ENCODE measurements at regions not wholly inside any gene's neighbourhood (a gene's known extent, or its start where the extent isn't known, plus 50 kb on each side); places are given as distances from the start of the nearest gene placed in this dataset.

DNA sequence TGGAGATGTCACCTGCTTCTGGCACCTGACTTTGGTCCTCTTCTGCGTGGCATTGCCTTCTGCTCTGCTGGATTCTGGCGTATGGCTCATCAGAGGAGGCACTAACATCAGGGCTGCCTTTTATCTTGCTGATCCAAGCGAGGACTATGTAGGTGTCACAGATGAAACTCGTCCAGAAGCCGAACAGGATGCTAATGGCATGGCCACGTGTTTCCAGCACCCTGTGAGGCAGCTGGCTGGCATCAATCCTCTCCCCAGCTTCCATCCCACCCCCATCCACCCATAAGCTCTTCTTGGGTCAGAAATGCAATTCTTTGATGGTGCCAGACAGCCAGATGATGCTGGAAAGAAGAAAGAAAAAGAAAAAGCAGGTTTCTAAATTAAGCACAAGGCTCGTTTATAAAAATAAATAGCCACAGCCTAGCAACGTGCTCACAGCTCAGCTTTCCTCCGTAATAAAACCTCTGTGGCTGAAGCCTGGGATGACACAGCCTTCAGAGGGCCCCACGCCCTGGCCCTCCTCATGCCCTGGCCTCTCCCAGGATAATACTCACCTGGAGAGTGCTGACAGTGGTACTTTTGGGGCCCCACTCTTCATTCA lies 212.9 kb upstream of the SERP2 start:
- no peak for DNase-seq (ENCODE audit: low read depth in 6 of 9, low spot score in 9 of 9)
- Histone ChIP-seq H3K27me3 (ENCODE audit: control insufficient read depth in 2 of 2, insufficient read depth in 1 of 2, low read length in 1 of 2) (no peaks in the 10 kb centered on the region), H3K27ac (ENCODE audit: low read depth in 1 of 2, low read length in 1 of 2) (peak overlapping the region in 1 of 2 donors; percentile 5), H3K36me3 (ENCODE audit: control insufficient read depth in 2 of 2, insufficient read depth in 2 of 2, low read length in 1 of 2) (no peaks in the 10 kb centered on the region), H3K9me3 (ENCODE audit: control insufficient read depth in 2 of 2, insufficient read depth in 1 of 2, low read length in 1 of 2) (no peaks in the 10 kb centered on the region), H3K4me3 (ENCODE audit: low read length in 2 of 2) (no peak overlapping the region), H3K4me1 (ENCODE audit: control insufficient read depth in 2 of 2, insufficient read depth in 2 of 2, low read length in 2 of 2) (peaks cover 0 to 16% of the 10 kb centered on the region in 2 donors)
- WGBS, result 70% methylated on average over 10 of the region's 10 CpGs

DNA sequence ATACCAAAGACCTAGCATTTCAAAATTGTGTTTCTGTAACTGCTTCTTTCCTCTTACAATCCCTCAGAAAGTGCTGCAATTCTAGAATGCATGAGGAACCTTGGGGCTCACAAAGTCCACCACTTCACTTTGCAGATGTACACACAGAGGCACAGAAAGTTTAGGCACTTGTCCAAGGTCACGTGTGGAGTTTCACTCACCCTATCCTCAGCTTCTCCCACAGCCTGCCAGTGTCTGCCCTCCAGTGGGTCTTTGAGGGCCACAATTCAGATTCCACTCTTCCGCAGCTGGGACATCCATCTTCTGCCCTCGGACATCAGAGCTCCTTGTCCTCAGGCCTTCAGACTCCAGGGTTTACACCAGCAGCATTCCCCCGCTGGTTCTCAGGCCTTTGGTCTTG lies 210.5 kb upstream of the SERP2 start:
- Histone ChIP-seq H3K4me3 (ENCODE audit: low read length in 2 of 2) (no peak overlapping the region), H3K4me1 (ENCODE audit: control insufficient read depth in 2 of 2, insufficient read depth in 2 of 2, low read length in 2 of 2) (peaks cover 0 to 12% of the 10 kb centered on the region in 2 donors), H3K36me3 (ENCODE audit: control insufficient read depth in 2 of 2, insufficient read depth in 2 of 2, low read length in 1 of 2) (no peaks in the 10 kb centered on the region), H3K27me3 (ENCODE audit: control insufficient read depth in 2 of 2, insufficient read depth in 1 of 2, low read length in 1 of 2) (no peaks in the 10 kb centered on the region), H3K27ac (ENCODE audit: low read depth in 1 of 2, low read length in 1 of 2) (no peak overlapping the region), H3K9me3 (ENCODE audit: control insufficient read depth in 2 of 2, insufficient read depth in 1 of 2, low read length in 1 of 2) (no peaks in the 10 kb centered on the region)
- WGBS, result 97% methylated on average over 4 of the region's 4 CpGs
- DNase-seq (ENCODE audit: low read depth in 6 of 9, low spot score in 9 of 9), result no peak

DNA sequence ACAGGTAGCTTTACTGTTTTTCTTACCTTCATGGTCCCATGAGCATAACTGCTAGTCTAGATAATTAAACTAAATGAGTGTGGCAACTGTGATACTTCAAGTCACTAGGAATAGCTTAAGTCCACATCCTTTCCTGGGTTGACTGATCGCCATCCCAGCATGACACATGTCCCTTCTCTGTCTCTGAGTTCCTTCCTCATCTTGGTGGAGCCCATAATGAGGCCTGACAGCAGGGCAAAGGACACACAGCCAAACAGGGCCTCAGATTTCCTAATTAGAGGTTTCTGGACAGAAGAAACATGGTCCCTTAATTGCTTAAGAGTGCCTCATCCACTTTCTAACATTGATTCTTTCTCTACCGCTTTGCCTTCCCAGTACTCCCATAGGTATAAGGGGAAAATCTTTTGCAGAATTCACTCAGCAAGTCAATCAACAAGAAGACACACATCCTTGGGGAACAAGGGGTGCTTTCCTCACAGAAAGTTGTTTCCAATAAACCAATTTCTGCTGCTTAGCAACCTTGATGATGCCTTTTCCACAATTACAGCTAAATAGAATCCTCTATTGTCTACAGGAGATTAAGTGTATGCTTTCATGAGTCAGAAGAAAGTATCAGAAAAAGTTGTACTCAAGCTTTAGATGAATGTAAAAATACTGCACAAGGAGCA lies 208.3 kb upstream of the SERP2 start:
- Histone ChIP-seq H3K4me3 (ENCODE audit: low read length in 2 of 2) (no peak overlapping the region), H3K27me3 (ENCODE audit: control insufficient read depth in 2 of 2, insufficient read depth in 1 of 2, low read length in 1 of 2) (no peaks in the 10 kb centered on the region), H3K27ac (ENCODE audit: low read depth in 1 of 2, low read length in 1 of 2) (no peak overlapping the region), H3K9me3 (ENCODE audit: control insufficient read depth in 2 of 2, insufficient read depth in 1 of 2, low read length in 1 of 2) (no peaks in the 10 kb centered on the region), H3K36me3 (ENCODE audit: control insufficient read depth in 2 of 2, insufficient read depth in 2 of 2, low read length in 1 of 2) (no peaks in the 10 kb centered on the region), H3K4me1 (ENCODE audit: control insufficient read depth in 2 of 2, insufficient read depth in 2 of 2, low read length in 2 of 2) (peaks cover 0 to 6% of the 10 kb centered on the region in 2 donors)
- DNase-seq (ENCODE audit: low read depth in 6 of 9, low spot score in 9 of 9), result no peak
- 91% methylated on average over 2 of the region's 2 CpGs for WGBS

DNA sequence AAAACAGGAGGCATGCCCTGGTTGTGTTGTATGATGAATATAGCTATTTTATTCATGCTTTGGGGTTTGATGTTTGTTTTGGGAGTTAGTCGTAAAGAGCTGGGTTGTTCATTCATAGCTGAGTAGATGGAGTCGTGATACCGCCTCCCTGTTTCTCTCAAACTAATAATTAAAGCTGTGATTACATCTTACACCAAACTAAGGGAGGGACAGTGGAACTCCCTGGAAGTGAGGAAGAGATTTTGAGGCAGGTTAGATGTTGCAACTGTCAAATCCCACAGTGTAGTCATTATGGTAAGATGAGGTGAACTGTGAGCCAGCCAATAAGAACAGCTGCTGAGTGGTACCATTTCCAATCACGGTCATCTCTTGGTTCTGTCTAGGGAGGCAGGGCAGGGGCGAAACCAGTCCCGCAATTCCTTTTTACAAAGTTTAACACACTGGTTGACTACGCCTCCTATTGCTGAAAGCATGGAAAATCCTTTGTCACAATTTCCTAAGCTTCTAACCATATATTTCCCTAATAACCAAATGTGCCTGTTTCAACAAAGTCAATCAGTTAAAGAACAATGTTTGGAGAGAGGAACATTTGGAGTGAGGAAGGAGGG lies 207.6 kb upstream of the SERP2 start:
- Histone ChIP-seq H3K27me3 (ENCODE audit: control insufficient read depth in 2 of 2, insufficient read depth in 1 of 2, low read length in 1 of 2) (no peaks in the 10 kb centered on the region), H3K4me3 (ENCODE audit: low read length in 2 of 2) (no peak overlapping the region), H3K4me1 (ENCODE audit: control insufficient read depth in 2 of 2, insufficient read depth in 2 of 2, low read length in 2 of 2) (peaks cover 0 to 1% of the 10 kb centered on the region in 2 donors), H3K27ac (ENCODE audit: low read depth in 1 of 2, low read length in 1 of 2) (no peak overlapping the region), H3K36me3 (ENCODE audit: control insufficient read depth in 2 of 2, insufficient read depth in 2 of 2, low read length in 1 of 2) (no peaks in the 10 kb centered on the region), H3K9me3 (ENCODE audit: control insufficient read depth in 2 of 2, insufficient read depth in 1 of 2, low read length in 1 of 2) (no peaks in the 10 kb centered on the region)
- no peak for DNase-seq (ENCODE audit: low read depth in 6 of 9, low spot score in 9 of 9)
- WGBS, result 97% methylated on average over 7 of the region's 7 CpGs

DNA sequence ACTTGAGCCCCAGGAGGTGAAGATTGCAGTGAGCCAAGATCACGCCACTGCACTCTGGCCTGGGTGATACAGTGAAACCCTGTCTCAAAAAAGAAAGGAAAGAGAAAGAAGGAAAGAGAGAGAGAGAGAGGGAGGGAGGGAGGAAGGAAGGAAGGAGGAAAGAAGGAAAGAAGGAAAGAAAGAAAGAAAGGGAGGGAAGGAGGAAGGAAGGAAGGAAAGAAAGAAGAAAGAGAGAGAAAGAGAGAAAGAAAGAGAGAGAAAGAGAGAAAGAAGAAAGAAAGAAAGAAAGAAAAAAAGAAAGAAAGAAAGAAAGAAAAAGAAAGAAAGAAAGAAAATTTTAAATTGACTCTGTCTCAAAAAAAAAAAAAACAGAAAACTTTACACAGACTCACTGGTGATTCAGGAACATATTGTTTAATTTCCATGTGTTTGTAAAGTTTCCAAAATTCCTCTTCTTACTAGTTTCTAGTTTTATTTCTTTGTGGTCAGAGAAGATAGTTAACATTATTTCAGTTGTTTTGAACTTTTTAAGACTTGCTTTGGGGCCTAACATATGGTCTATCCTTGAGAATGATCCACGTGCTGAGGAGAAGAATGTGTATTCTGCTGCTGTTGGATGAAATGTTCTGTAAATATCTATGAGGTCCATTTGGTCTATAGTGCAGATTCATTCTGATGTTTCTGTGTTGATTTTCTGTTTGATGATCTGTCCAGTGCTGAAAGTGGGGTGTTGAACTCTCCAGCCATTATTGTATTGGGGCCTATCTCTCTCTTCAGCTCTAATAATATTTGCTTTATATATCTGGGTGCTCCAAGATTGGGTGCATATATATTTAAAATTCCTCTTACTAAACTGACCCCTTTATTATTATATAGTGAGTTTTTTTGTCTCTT lies 204.4 kb upstream of the SERP2 start:
- WGBS, result 97% methylated on average over 2 of the region's 2 CpGs
- no peaks in the 10 kb centered on the region for H3K4me1 ChIP-seq (ENCODE audit: control insufficient read depth in 2 of 2, insufficient read depth in 2 of 2, low read length in 2 of 2)
- H3K27me3 ChIP-seq (ENCODE audit: control insufficient read depth in 2 of 2, insufficient read depth in 1 of 2, low read length in 1 of 2), result no peaks in the 10 kb centered on the region
- H3K9me3 ChIP-seq (ENCODE audit: control insufficient read depth in 2 of 2, insufficient read depth in 1 of 2, low read length in 1 of 2), result no peaks in the 10 kb centered on the region
- DNase-seq (ENCODE audit: low read depth in 6 of 9, low spot score in 9 of 9), result no peak
- H3K27ac ChIP-seq (ENCODE audit: low read depth in 1 of 2, low read length in 1 of 2), result no peak overlapping the region
- no peaks in the 10 kb centered on the region for H3K36me3 ChIP-seq (ENCODE audit: control insufficient read depth in 2 of 2, insufficient read depth in 2 of 2, low read length in 1 of 2)
- H3K4me3 ChIP-seq (ENCODE audit: low read length in 2 of 2), result no peak overlapping the region

DNA sequence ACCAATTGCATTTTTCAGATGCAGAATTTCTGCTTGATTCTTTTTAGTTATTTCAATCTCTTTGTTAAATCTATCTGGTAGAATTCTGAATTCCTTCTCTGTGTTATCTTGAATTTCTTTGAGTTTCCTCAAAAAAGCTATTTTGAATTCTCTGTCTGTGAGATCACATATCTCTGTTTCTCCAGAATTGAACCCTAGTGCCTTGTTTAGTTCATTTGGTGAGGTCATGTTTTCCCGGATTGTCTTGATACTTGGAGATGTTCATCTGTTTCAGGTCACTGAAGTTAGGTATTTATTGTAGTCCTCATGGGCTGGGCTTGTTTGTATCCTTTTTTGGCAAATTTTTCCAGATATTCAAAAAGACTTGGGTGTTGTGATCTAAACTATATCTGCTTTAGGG lies 202.9 kb upstream of the SERP2 start:
- Histone ChIP-seq H3K36me3 (ENCODE audit: control insufficient read depth in 2 of 2, insufficient read depth in 2 of 2, low read length in 1 of 2) (no peaks in the 10 kb centered on the region), H3K4me3 (ENCODE audit: low read length in 2 of 2) (no peak overlapping the region), H3K27ac (ENCODE audit: low read depth in 1 of 2, low read length in 1 of 2) (no peak overlapping the region), H3K9me3 (ENCODE audit: control insufficient read depth in 2 of 2, insufficient read depth in 1 of 2, low read length in 1 of 2) (no peaks in the 10 kb centered on the region), H3K4me1 (ENCODE audit: control insufficient read depth in 2 of 2, insufficient read depth in 2 of 2, low read length in 2 of 2) (no peaks in the 10 kb centered on the region), H3K27me3 (ENCODE audit: control insufficient read depth in 2 of 2, insufficient read depth in 1 of 2, low read length in 1 of 2) (no peaks in the 10 kb centered on the region)
- DNase-seq (ENCODE audit: low read depth in 6 of 9, low spot score in 9 of 9), result no peak
- WGBS, result 100% methylated on average over 1 of the region's 1 CpG

DNA sequence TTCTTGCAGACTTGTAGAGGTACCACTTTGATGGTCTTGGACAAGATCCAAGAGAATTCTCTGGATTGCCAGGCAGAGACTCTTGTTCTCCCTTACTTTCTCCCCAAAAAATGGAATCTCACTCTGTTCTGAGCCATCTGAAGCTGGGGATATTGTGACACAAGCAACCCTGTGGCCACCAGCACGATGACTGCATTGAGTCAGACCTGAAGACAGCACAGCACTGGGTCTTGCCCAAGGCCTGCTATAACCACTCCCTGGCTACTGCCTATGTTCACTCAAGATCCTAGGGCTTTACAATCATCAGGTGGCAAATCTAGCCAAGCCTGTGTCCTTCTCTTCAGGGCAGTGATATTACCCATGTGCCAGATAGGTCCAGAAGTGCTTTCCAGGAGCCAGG lies 202.5 kb upstream of the SERP2 start:
- H3K4me1 ChIP-seq (ENCODE audit: control insufficient read depth in 2 of 2, insufficient read depth in 2 of 2, low read length in 2 of 2), result no peaks in the 10 kb centered on the region
- no peak overlapping the region for H3K27ac ChIP-seq (ENCODE audit: low read depth in 1 of 2, low read length in 1 of 2)
- no peaks in the 10 kb centered on the region for H3K9me3 ChIP-seq (ENCODE audit: control insufficient read depth in 2 of 2, insufficient read depth in 1 of 2, low read length in 1 of 2)
- H3K4me3 ChIP-seq (ENCODE audit: low read length in 2 of 2), result no peak overlapping the region
- no peaks in the 10 kb centered on the region for H3K27me3 ChIP-seq (ENCODE audit: control insufficient read depth in 2 of 2, insufficient read depth in 1 of 2, low read length in 1 of 2)
- WGBS, result 98% methylated on average over 1 of the region's 1 CpG
- no peaks in the 10 kb centered on the region for H3K36me3 ChIP-seq (ENCODE audit: control insufficient read depth in 2 of 2, insufficient read depth in 2 of 2, low read length in 1 of 2)
- DNase-seq (ENCODE audit: low read depth in 6 of 9, low spot score in 9 of 9), result no peak

DNA sequence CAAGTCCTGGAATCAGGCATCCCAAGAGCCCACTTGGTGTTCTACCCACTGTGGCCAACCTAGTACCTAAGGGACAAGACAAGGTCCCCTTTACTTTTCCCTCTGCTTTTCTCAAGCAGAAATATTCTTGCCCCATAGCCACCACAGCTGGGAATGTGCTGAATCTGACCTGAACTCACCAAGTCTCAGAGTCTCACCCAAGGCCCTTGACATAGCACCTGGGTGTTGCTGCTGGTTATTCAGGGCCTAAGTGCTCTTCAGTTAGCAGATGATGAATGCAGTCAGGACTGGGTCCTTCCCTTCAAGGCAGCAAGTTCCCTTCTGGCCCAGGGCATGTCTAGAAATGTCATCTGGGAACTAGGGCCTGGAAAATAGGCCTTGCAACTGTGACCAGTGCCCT lies 201.8 kb upstream of the SERP2 start:
- no peaks in the 10 kb centered on the region for H3K27me3 ChIP-seq (ENCODE audit: control insufficient read depth in 2 of 2, insufficient read depth in 1 of 2, low read length in 1 of 2)
- H3K4me3 ChIP-seq (ENCODE audit: low read length in 2 of 2), result no peak overlapping the region
- DNase-seq (ENCODE audit: low read depth in 6 of 9, low spot score in 9 of 9), result no peak
- no peaks in the 10 kb centered on the region for H3K4me1 ChIP-seq (ENCODE audit: control insufficient read depth in 2 of 2, insufficient read depth in 2 of 2, low read length in 2 of 2)
- no peak overlapping the region for H3K27ac ChIP-seq (ENCODE audit: low read depth in 1 of 2, low read length in 1 of 2)
- H3K9me3 ChIP-seq (ENCODE audit: control insufficient read depth in 2 of 2, insufficient read depth in 1 of 2, low read length in 1 of 2), result no peaks in the 10 kb centered on the region
- H3K36me3 ChIP-seq (ENCODE audit: control insufficient read depth in 2 of 2, insufficient read depth in 2 of 2, low read length in 1 of 2), result no peaks in the 10 kb centered on the region

DNA sequence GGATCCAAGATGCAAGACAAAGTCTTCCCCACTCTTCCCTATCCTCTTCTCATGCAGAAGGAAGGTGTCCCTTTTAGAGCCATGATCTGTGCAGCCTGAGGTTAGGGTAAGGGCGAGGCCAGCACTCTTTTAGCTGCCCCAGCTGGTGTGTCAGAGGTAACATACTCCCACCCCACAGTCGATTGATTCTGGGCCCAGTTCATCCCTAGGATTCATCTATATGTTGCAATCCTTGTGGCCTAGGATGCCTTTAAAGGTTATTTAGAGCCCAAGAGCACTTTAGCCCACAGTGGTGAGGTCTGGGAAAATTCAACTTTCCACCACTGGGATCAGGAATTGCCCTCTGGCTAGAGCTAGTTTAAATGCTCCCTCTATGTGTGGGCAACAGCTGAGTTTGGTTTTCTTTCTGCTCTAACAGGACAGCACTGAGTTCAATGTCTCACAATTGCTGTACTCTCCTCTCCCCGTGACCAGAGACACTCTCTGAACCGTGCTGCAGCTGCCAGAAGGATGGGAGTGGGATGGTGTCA lies 201.3 kb upstream of the SERP2 start:
- H3K36me3 ChIP-seq (ENCODE audit: control insufficient read depth in 2 of 2, insufficient read depth in 2 of 2, low read length in 1 of 2), result no peaks in the 10 kb centered on the region
- no peaks in the 10 kb centered on the region for H3K9me3 ChIP-seq (ENCODE audit: control insufficient read depth in 2 of 2, insufficient read depth in 1 of 2, low read length in 1 of 2)
- H3K27ac ChIP-seq (ENCODE audit: low read depth in 1 of 2, low read length in 1 of 2), result no peak overlapping the region
- 95% methylated on average over 4 of the region's 4 CpGs for WGBS
- no peak overlapping the region for H3K4me3 ChIP-seq (ENCODE audit: low read length in 2 of 2)
- H3K4me1 ChIP-seq (ENCODE audit: control insufficient read depth in 2 of 2, insufficient read depth in 2 of 2, low read length in 2 of 2), result no peaks in the 10 kb centered on the region
- no peaks in the 10 kb centered on the region for H3K27me3 ChIP-seq (ENCODE audit: control insufficient read depth in 2 of 2, insufficient read depth in 1 of 2, low read length in 1 of 2)
- DNase-seq (ENCODE audit: low read depth in 6 of 9, low spot score in 9 of 9), result no peak
